ENCODE measurements at regions not wholly inside any gene's neighbourhood (a gene's known extent, or its start where the extent isn't known, plus 50 kb on each side); places are given as distances from the start of the nearest gene placed in this dataset.

- TF ChIP-seq ZFYVE20 (CRISPR knock-in tag; IDR thresholded peaks at IDR 0.05; ENCODE audit: borderline replicate concordance, low read depth) (no peak), NFATC3 (CRISPR knock-in tag; IDR thresholded peaks at IDR 0.05) (no peak)
Measured at GRCh38 chr2:5834501-5834900, 142.3 kb downstream of the SOX11 start (continued).

- Histone ChIP-seq H3K9ac (ENCODE audit: insufficient read depth, low read depth, low read length) (no peak overlapping the region), H3K4me3 (replicated peaks in 1 of 3; ENCODE audit: insufficient read depth in 1 of 3, low read depth in 2 of 3, low read length in 3 of 3) (no peak overlapping the region), H2AFZ (ENCODE audit: low read length) (no peak overlapping the region), H3K27ac (ENCODE audit: extremely low read length, insufficient read depth, low read length) (no peak overlapping the region), H3K9me3 (ENCODE audit: low read length) (peaks cover 8% of the 10 kb centered on the region; the same call in 1 of the 2 replicates), H3K27me3 (ENCODE audit: control insufficient read depth in 1 of 2, insufficient read depth in 2 of 2, low read length in 2 of 2) (no peaks in the 10 kb centered on the region; a peak in 1 of 5 replicates), H4K20me1 (ENCODE audit: insufficient read depth, low read length) (no peaks in the 10 kb centered on the region), H3K79me2 (ENCODE audit: insufficient read depth, low read length) (no peaks in the 10 kb centered on the region), H3K4me2 (ENCODE audit: low read depth, low read length) (no peak overlapping the region), H3K36me3 (replicated peaks in 1 of 2; ENCODE audit: control insufficient read depth in 1 of 2, insufficient read depth in 2 of 2, low read length in 2 of 2) (no peaks in the 10 kb centered on the region), H3K4me1 (ENCODE audit: insufficient read depth, low read length) (no peaks in the 10 kb centered on the region)
- BruUV-seq (replicated peaks) = no TSS peak
- no peak for ATAC-seq
- WGBS (ENCODE audit: low lambda C conversion rate) = 34% methylated on average over 7 of the region's 7 CpGs
- CTCF ChIA-PET (ENCODE audit: low intra/inter-chr PET ratio, low total read pairs) = no interaction called here
- FAIRE-seq = no peak
- DNase-seq (ENCODE audit: low spot score) = no peak
- in situ Hi-C loops (cut with HindIII; ENCODE audit: extremely low pct_ligation_motif_present, low pct_unique_long_range_greater_than_20kb) = no loop called here
- intact Hi-C loops (cut with micrococcal nuclease; ENCODE audit: unreplicated experiment) = no loop called here
- TF ChIP-seq ZNF724P (CRISPR knock-in tag; IDR thresholded peaks at IDR 0.05; ENCODE audit: borderline replicate concordance) (no peak), DDIT3 (CRISPR knock-in tag; IDR thresholded peaks at IDR 0.05) (no peak), HMG20A (CRISPR knock-in tag; IDR thresholded peaks at IDR 0.05; ENCODE audit: borderline replicate concordance) (no peak)
- TF ChIP-seq, protein P1, sequence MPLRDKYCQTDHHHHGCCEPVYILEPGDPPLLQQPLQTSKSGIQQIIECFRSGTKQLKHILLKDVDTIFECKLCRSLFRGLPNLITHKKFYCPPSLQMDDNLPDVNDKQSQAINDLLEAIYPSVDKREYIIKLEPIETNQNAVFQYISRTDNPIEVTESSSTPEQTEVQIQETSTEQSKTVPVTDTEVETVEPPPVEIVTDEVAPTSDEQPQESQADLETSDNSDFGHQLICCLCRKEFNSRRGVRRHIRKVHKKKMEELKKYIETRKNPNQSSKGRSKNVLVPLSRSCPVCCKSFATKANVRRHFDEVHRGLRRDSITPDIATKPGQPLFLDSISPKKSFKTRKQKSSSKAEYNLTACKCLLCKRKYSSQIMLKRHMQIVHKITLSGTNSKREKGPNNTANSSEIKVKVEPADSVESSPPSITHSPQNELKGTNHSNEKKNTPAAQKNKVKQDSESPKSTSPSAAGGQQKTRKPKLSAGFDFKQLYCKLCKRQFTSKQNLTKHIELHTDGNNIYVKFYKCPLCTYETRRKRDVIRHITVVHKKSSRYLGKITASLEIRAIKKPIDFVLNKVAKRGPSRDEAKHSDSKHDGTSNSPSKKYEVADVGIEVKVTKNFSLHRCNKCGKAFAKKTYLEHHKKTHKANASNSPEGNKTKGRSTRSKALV (CRISPR knock-in tag; IDR thresholded peaks at IDR 0.05) = no peak
- POLR2A ChIA-PET = no interaction called here
Measured at GRCh38 chr2:5839550-5839949, 147.4 kb downstream of the SOX11 start.

Measured in HepG2 (cell line).